ENCODE measurements at regions not wholly inside any gene's neighbourhood (a gene's known extent, or its start where the extent isn't known, plus 50 kb on each side); places are given as distances from the start of the nearest gene placed in this dataset.

DNA sequence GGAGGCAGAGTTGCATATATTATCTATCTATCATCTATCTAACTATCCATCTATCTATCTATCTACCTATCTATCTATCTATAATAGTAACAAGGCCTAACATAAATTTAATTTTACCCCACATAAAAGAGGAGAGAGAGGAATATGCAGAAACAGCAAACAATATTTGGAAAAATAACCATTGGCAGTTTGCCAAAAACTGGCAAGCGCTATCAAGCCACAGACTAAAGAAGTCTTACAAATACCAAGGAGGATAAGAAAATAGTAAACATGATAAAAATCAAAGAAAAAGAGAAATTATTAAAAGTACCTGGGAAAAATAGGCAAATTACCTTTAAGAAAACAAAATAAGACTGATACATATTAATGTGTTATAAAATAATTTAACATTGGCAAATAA lies 230.8 kb downstream of the CPXCR1 start:
- DNase-seq, result no peak
- no peaks in the 10 kb centered on the region for H3K36me3 ChIP-seq (replicated peaks in 1 of 2; ENCODE audit: insufficient read depth in 1 of 2, low read depth in 2 of 2)
- H3K4me3 ChIP-seq, result no peak overlapping the region
- TF ChIP-seq, protein P1, sequence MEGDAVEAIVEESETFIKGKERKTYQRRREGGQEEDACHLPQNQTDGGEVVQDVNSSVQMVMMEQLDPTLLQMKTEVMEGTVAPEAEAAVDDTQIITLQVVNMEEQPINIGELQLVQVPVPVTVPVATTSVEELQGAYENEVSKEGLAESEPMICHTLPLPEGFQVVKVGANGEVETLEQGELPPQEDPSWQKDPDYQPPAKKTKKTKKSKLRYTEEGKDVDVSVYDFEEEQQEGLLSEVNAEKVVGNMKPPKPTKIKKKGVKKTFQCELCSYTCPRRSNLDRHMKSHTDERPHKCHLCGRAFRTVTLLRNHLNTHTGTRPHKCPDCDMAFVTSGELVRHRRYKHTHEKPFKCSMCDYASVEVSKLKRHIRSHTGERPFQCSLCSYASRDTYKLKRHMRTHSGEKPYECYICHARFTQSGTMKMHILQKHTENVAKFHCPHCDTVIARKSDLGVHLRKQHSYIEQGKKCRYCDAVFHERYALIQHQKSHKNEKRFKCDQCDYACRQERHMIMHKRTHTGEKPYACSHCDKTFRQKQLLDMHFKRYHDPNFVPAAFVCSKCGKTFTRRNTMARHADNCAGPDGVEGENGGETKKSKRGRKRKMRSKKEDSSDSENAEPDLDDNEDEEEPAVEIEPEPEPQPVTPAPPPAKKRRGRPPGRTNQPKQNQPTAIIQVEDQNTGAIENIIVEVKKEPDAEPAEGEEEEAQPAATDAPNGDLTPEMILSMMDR (IDR thresholded peaks at IDR 0.05), result no peak
- TF ChIP-seq POLR2A (IDR thresholded peaks at IDR 0.05), result no peak
- H3K27me3 ChIP-seq, result no peaks in the 10 kb centered on the region
- H3K4me1 ChIP-seq, result no peaks in the 10 kb centered on the region
- no peak for ATAC-seq
- intact Hi-C loops (cut with DNase I), result no loop called here
- H3K9me3 ChIP-seq, result no peaks in the 10 kb centered on the region
- H3K27ac ChIP-seq, result no peak overlapping the region
- 18 to 27% methylated on average over 1 of the region's 1 CpG for WGBS, 2 donors

- no peak for ATAC-seq
- intact Hi-C loops (cut with DNase I), result no loop called here
- WGBS, 2 donors, result 77 to 83% methylated on average over 6 to 21 of the region's 22 CpGs
These were observed 235.2 kb downstream of the CPXCR1 start for GRCh38 chrX:88982183-88982582.

GRCh38 chrX:88982933-88983332 lies 235.9 kb downstream of the CPXCR1 start:
- Histone ChIP-seq H3K9me3 (no peaks in the 10 kb centered on the region), H3K27ac (no peak overlapping the region), H3K4me3 (no peak overlapping the region), H3K36me3 (replicated peaks in 1 of 2; ENCODE audit: insufficient read depth in 1 of 2, low read depth in 2 of 2) (no peaks in the 10 kb centered on the region), H3K27me3 (no peaks in the 10 kb centered on the region), H3K4me1 (no peaks in the 10 kb centered on the region)
- TF ChIP-seq POLR2A (IDR thresholded peaks at IDR 0.05), result no peak
- TF ChIP-seq, protein P1 (IDR thresholded peaks at IDR 0.05), result no peak
- WGBS, 2 donors, result 53 to 63% methylated on average over 3 of the region's 3 CpGs
- ATAC-seq, result no peak
- no peak for DNase-seq
- intact Hi-C loops (cut with DNase I), result no loop called here

More at GRCh38 chrX:88982183-88982582, 235.2 kb downstream of the CPXCR1 start:
- no peak for TF ChIP-seq POLR2A (IDR thresholded peaks at IDR 0.05)
- TF ChIP-seq, protein P1 (IDR thresholded peaks at IDR 0.05), result no peak
- no peaks in the 10 kb centered on the region for H3K9me3 ChIP-seq
- no peaks in the 10 kb centered on the region for H3K27me3 ChIP-seq
- H3K36me3 ChIP-seq (replicated peaks in 1 of 2; ENCODE audit: insufficient read depth in 1 of 2, low read depth in 2 of 2), result no peaks in the 10 kb centered on the region
- H3K4me1 ChIP-seq, result no peaks in the 10 kb centered on the region
- no peak for DNase-seq
- H3K4me3 ChIP-seq, result no peak overlapping the region
- no peak overlapping the region for H3K27ac ChIP-seq

- Histone ChIP-seq H3K27ac (no peak overlapping the region), H3K27me3 (no peaks in the 10 kb centered on the region), H3K4me1 (no peaks in the 10 kb centered on the region), H3K4me3 (no peak overlapping the region), H3K9me3 (no peaks in the 10 kb centered on the region), H3K36me3 (replicated peaks in 1 of 2; ENCODE audit: insufficient read depth in 1 of 2, low read depth in 2 of 2) (no peaks in the 10 kb centered on the region)
- no peak for ATAC-seq
- intact Hi-C loops (cut with DNase I), result no loop called here
- TF ChIP-seq, protein P1 (IDR thresholded peaks at IDR 0.05), result no peak
- no peak for TF ChIP-seq POLR2A (IDR thresholded peaks at IDR 0.05)
- no peak for DNase-seq
These were observed 241.8 kb downstream of the CPXCR1 start for GRCh38 chrX:88988796-88989195.

DNA sequence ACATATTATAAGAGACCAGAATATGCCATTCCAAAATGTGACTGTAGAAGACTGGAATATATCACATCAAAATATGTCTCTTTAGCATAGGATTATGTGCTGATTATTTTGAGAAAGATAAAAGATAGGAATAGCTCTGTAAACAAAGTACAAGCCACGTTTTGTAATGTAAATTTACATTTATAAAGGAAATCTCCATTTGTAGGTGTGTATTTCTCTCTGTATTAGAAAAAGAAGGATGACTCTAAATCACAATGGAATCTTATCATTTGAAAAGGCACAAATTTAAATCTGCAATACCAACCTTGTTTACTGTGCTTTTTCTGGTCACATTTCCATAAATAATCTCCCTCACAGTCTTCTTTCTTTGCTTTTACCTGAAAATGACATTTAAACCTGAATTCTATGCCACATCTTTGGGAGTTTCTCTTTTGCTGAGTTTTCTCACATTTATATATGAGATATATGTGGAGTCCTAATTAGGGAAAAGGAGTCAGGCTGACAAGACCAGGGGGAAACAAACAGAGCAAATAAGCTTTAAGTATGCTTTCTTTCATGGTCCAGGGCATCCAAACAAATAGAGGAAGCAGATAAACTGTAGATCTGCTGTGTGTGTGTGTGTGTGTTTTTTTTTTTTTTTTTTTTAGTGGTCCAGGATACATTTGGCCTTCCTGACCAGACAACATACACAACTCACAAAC lies 244.0 kb downstream of the CPXCR1 start:
- Histone ChIP-seq H3K27ac (no peak overlapping the region), H3K27me3 (no peaks in the 10 kb centered on the region), H3K4me3 (no peak overlapping the region), H3K4me1 (no peaks in the 10 kb centered on the region), H3K36me3 (replicated peaks in 1 of 2; ENCODE audit: insufficient read depth in 1 of 2, low read depth in 2 of 2) (no peaks in the 10 kb centered on the region), H3K9me3 (no peaks in the 10 kb centered on the region)
- intact Hi-C loops (cut with DNase I), result no loop called here
- no peak for ATAC-seq
- WGBS, 2 donors, result 5 to 11% methylated on average over 1 of the region's 1 CpG
- no peak for DNase-seq
- TF ChIP-seq POLR2A (IDR thresholded peaks at IDR 0.05), result no peak
- TF ChIP-seq, protein P1 (IDR thresholded peaks at IDR 0.05), result no peak
